MM.1S (cell line): ENCODE measurements at regions not wholly inside any gene's neighbourhood (a gene's known extent, or its start where the extent isn't known, plus 50 kb on each side); places are given as distances from the start of the nearest gene placed in this dataset.

Experiments used
- DNase-seq: peaks from one replicate; pipeline ENCODE4 v3.0.0-alpha.2; 2015
- H2AFZ ChIP-seq: fragments of 300-600 bp; sonication (generic); 2 replicates; pipeline ENCODE4 v1.6.0; 2016; ENCODE audit warnings: antibody characterized with exemption, low read length
- H3F3A ChIP-seq: fragments of 300-600 bp; sonication (generic); 2 replicates; pipeline ENCODE4 v1.6.1; 2016; ENCODE audit warnings: mild to moderate bottlenecking, antibody characterized with exemption, low read length, moderate library complexity, mixed read lengths; ENCODE audit not compliant: insufficient read depth
- H3K27ac ChIP-seq: fragments of 300-600 bp; sonication (generic); 2 replicates; pipeline ENCODE4 v1.5.1; 2016; ENCODE audit warnings: mild to moderate bottlenecking, low read length
- H3K27me3 ChIP-seq: fragments of 300-600 bp; sonication (generic); replicated peaks from 2 replicates; pipeline ENCODE4 v1.6.0; 2016; ENCODE audit warnings: low read length; ENCODE audit not compliant: insufficient read depth
- H3K36me3 ChIP-seq: fragments of 300-600 bp; sonication (generic); replicated peaks from 2 replicates; pipeline ENCODE4 v1.6.1; 2016; ENCODE audit warnings: mild to moderate bottlenecking, low read length, mixed read lengths; ENCODE audit not compliant: insufficient read depth
- H3K4me1 ChIP-seq: fragments of 300-600 bp; sonication (generic); 2 replicates; pipeline ENCODE4 v1.6.1; 2016; ENCODE audit warnings: low read length, mixed read lengths
- H3K4me2 ChIP-seq: fragments of 300-600 bp; sonication (generic); 2 replicates; pipeline ENCODE4 v1.6.0; 2016; ENCODE audit warnings: low read depth, low read length
- H3K4me3 ChIP-seq: fragments of 300-600 bp; sonication (generic); 2 replicates; pipeline ENCODE4 v1.5.1; 2016; ENCODE audit warnings: low read length, mixed read lengths
- H3K79me2 ChIP-seq: fragments of 300-600 bp; sonication (generic); 2 replicates; pipeline ENCODE4 v1.6.1; 2016; ENCODE audit warnings: mixed run types, low read length, mixed read lengths
- H3K9ac ChIP-seq: fragments of 300-600 bp; sonication (generic); 2 replicates; pipeline ENCODE4 v1.6.1; 2016; ENCODE audit warnings: low read length, mixed read lengths
- H3K9me2 ChIP-seq: fragments of 300-600 bp; sonication (generic); replicated peaks from 2 replicates; pipeline ENCODE4 v1.6.1; 2016; ENCODE audit warnings: mild to moderate bottlenecking, low read length, mixed read lengths; ENCODE audit not compliant: insufficient read depth
- H3K9me3 ChIP-seq: fragments of 300-600 bp; sonication (generic); replicated peaks from 2 replicates; pipeline ENCODE4 v1.6.1; 2016; ENCODE audit warnings: mild to moderate bottlenecking, low read length, mixed read lengths; ENCODE audit not compliant: insufficient read depth
- H4K20me1 ChIP-seq: fragments of 300-600 bp; sonication (generic); 2 replicates; pipeline ENCODE4 v1.6.1; 2016; ENCODE audit warnings: mild to moderate bottlenecking, low read length, moderate library complexity, mixed read lengths; ENCODE audit not compliant: insufficient read depth
- EZH2 ChIP-seq: fragments of 300-600 bp; sonication (generic); optimal IDR thresholded peaks from 2 replicates; pipeline ENCODE3; 2017; ENCODE audit warnings: low read depth, mild to moderate bottlenecking, antibody characterized with exemption, low read length, mixed read lengths
- EZH2phosphoT487 ChIP-seq: fragments of 300-600 bp; sonication (generic); IDR thresholded peaks from 2 replicates; pipeline ENCODE4 v1.6.1; 2018; ENCODE audit warnings: antibody characterized with exemption, low read length
- TF ChIP-seq, protein P1 (sequence below): fragments of 300-600 bp; sonication (generic); IDR thresholded peaks from 2 replicates; pipeline ENCODE4 v1.5.1; 2016; ENCODE audit warnings: antibody characterized with exemption, low read length, mixed read lengths

- Histone ChIP-seq H3K79me2 (no peaks in the 10 kb centered on the region), H3K4me2 (no peak overlapping the region), H3K9me2 (no peaks in the 10 kb centered on the region), H3K4me1 (no peaks in the 10 kb centered on the region), H3K36me3 (no peaks in the 10 kb centered on the region), H2AFZ (no peak overlapping the region), H4K20me1 (no peaks in the 10 kb centered on the region), H3K4me3 (no peak overlapping the region), H3F3A (no peaks in the 10 kb centered on the region), H3K9ac (no peak overlapping the region), H3K9me3 (no peaks in the 10 kb centered on the region), H3K27ac (no peak overlapping the region), H3K27me3 (no peaks in the 10 kb centered on the region)
- no peak for TF ChIP-seq EZH2phosphoT487
- TF ChIP-seq, protein P1, sequence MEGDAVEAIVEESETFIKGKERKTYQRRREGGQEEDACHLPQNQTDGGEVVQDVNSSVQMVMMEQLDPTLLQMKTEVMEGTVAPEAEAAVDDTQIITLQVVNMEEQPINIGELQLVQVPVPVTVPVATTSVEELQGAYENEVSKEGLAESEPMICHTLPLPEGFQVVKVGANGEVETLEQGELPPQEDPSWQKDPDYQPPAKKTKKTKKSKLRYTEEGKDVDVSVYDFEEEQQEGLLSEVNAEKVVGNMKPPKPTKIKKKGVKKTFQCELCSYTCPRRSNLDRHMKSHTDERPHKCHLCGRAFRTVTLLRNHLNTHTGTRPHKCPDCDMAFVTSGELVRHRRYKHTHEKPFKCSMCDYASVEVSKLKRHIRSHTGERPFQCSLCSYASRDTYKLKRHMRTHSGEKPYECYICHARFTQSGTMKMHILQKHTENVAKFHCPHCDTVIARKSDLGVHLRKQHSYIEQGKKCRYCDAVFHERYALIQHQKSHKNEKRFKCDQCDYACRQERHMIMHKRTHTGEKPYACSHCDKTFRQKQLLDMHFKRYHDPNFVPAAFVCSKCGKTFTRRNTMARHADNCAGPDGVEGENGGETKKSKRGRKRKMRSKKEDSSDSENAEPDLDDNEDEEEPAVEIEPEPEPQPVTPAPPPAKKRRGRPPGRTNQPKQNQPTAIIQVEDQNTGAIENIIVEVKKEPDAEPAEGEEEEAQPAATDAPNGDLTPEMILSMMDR, result no peak
- no peak for TF ChIP-seq EZH2
- DNase-seq, result no peak
Observed at GRCh38 chr10:121043124-121043849, 192.1 kb downstream of the WDR11 start.

DNA sequence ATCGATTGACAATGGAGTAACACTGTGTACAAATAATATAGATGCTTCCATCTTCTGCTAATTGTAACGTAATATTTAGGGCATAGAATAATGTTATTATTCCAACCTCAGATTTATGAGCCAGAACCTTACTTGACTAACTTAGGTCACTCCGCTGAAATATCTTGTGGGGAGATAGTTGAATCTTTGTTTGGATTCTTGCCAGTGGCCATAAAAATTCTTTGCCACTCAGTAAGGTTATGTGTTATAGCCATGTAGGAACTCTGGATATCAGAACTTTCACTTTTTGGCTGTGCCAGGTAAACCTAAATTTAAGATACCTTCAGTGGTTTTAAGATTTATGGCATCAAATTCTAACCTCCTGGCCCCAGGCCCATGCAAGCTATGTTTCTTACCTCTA, 197.6 kb downstream of the WDR11 start:
- H3K27ac ChIP-seq, result no peak overlapping the region
- H3K9me3 ChIP-seq, result no peaks in the 10 kb centered on the region
- no peak overlapping the region for H3K9ac ChIP-seq
- H3K4me3 ChIP-seq, result no peak overlapping the region
- no peaks in the 10 kb centered on the region for H3K27me3 ChIP-seq
- H3K9me2 ChIP-seq, result no peaks in the 10 kb centered on the region
- H2AFZ ChIP-seq, result no peak overlapping the region
- no peaks in the 10 kb centered on the region for H3F3A ChIP-seq
- H3K4me1 ChIP-seq, result no peaks in the 10 kb centered on the region
- no peaks in the 10 kb centered on the region for H4K20me1 ChIP-seq
- TF ChIP-seq EZH2phosphoT487 (no peak), EZH2 (no peak)
- TF ChIP-seq, protein P1, result no peak
- H3K79me2 ChIP-seq, result no peaks in the 10 kb centered on the region
- no peak for DNase-seq
- H3K36me3 ChIP-seq, result no peaks in the 10 kb centered on the region
- no peak overlapping the region for H3K4me2 ChIP-seq

GRCh38 chr10:121049489-121049888, 198.3 kb downstream of the WDR11 start:
- Histone ChIP-seq H3K9ac (no peak overlapping the region), H3K79me2 (no peaks in the 10 kb centered on the region), H3K27ac (no peak overlapping the region), H3K36me3 (no peaks in the 10 kb centered on the region), H3K27me3 (no peaks in the 10 kb centered on the region), H3K4me3 (no peak overlapping the region), H3K4me1 (no peaks in the 10 kb centered on the region), H3K9me3 (no peaks in the 10 kb centered on the region), H4K20me1 (no peaks in the 10 kb centered on the region), H3K4me2 (no peak overlapping the region), H2AFZ (no peak overlapping the region), H3F3A (no peaks in the 10 kb centered on the region), H3K9me2 (no peaks in the 10 kb centered on the region)
- no peak for DNase-seq
- TF ChIP-seq EZH2phosphoT487 (no peak), EZH2 (no peak)
- TF ChIP-seq, protein P1, result no peak
